Activated CD4-positive, alpha-beta T cell treated with anti-CD3 and anti-CD28 coated beads, Interleukin-2, amount 50 U/mL, for 24 hours (primary cell): ENCODE measurements at regions not wholly inside any gene's neighbourhood (a gene's known extent, or its start where the extent isn't known, plus 50 kb on each side); places are given as distances from the start of the nearest gene placed in this dataset.
"Not testable (repeated sequence)": the region's sequence is repeated elsewhere in the genome, so short reads cannot be mapped to it uniquely, and the experiment has no call there.

ENCODE experiments used
- DNase-seq, 2 donors: peaks; one replicate each; pipeline ENCODE4 v3.0.0-alpha.2; 2020; ENCODE audit warnings: low read depth in 1 of 2, low spot score in 1 of 2

GRCh38 chr6:18586133-18586532 is 199.0 kb downstream of the RNF144B start:
- DNase-seq, result no peak

GRCh38 chr6:18595774-18596530 is 208.8 kb downstream of the RNF144B start:
- peak in 1 of 2 donors; percentile 39 for DNase-seq

- no peak for DNase-seq
Observed at GRCh38 chr6:18596531-18596835, 209.3 kb downstream of the RNF144B start.

DNA sequence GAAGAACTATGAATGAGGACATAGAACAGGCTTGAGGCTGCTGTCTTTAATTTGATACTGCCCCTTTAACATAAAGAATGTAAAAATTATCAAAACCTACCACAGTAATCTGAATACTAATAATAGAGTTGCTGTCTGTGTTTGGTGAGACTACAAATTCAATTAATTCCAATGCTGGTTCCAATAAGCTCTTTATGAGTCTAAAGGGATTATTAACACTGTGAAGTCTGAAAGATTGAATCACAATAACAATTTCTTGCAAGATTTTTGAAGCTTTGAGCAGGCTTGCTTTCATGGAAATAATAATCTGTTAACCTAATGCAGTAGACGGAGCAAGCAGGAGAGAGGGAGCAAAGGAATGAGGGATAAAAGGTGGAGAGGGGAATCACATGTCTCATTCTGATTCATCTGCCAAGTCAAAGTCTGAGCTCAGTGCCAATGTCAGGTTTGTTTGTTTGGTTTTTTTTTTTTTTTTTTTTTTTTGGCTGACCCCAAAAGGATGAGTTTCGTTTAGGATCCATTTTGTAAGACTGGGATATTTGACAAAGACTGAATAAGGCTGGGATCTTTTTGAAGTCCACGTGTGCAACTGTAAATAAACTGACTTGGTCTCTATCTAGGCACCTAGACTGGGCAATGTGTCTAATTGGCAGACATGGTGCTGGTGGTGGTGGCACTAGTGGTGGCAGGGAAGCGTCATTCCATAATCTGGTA is 211.6 kb downstream of the RNF144B start:
- no peak for DNase-seq

GRCh38 chr6:18600255-18600654 is 213.1 kb downstream of the RNF144B start:
- DNase-seq, result no peak

- no peak for DNase-seq
Observed at GRCh38 chr6:18601516-18602020, 214.4 kb downstream of the RNF144B start.

GRCh38 chr6:18602931-18603330 is 215.8 kb downstream of the RNF144B start:
- no peak for DNase-seq

- DNase-seq, result no peak
Observed at GRCh38 chr6:18603361-18603760, 216.2 kb downstream of the RNF144B start.

DNA sequence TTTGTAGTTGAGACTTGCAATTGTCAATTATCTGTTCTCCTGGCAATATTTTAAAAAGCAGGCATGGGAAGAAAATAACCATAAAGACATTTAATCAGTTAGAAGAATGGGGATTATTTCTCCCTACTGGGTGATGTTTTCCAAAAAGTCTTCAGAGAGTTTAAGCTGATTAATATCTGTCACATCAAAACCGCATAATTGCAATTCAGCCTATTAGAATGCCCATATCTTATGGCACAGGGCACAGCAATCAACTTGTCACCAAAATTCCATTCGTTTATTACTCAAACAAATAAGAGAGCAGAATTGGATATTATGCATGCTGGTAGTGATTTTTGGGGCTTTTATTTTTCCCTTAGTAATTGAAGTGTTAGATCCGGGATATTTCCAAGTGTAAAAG is 218.7 kb downstream of the RNF144B start:
- no peak for DNase-seq

DNA sequence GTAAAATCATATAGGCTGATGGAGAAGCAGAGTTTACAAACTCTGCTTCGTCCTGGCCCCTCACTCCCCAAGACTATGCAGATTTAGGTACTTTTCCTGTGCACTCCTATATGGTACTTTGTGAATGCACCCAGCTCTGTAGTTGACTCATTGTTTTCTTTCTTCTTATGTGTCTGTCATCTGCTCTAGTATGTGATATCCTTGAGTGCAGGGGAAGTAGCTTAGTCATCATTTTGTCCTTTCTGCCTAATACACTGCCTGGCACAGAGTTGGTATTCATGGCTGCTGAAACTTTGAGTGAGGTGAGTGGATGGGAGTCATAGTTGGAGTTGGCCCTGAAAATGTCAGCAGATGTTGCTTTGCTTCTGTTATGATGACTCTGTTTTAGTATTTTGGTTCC is 222.6 kb downstream of the RNF144B start:
- DNase-seq, result no peak

- no peak for DNase-seq
Observed at GRCh38 chr6:18613319-18613925, 226.3 kb downstream of the RNF144B start.

- DNase-seq, result no peak
Observed at GRCh38 chr6:18629571-18629970, 242.4 kb downstream of the RNF144B start.

- no peak for DNase-seq
Observed at GRCh38 chr6:18632670-18633410, 245.7 kb downstream of the RNF144B start.

DNA sequence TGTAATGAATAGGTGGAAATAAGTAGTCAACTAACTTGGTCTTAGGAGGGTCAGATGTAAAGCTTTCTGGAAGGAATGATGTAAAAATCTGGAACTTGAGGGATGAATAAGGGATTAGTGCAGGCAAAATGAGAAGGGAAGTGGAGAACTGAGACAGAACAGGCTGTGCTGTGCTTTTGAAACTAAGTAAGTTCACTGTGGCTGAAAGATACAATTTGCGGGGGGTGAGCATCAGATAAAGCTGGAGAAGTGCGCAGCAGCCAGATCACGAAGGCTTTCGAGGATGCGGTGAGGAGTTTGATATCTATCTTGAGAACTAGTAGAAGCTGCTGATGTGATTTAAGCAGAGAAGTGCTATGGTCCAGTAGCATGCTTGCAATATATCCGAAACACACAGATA is 247.8 kb downstream of the RNF144B start:
- DNase-seq, result no peak

GRCh38 chr6:18640134-18640533 is 253.0 kb downstream of the RNF144B start:
- no peak for DNase-seq

GRCh38 chr6:18640754-18641153 is 253.6 kb downstream of the RNF144B start:
- DNase-seq, result no peak

GRCh38 chr6:18654821-18655220 is 267.7 kb downstream of the RNF144B start:
- no peak for DNase-seq

GRCh38 chr6:18656506-18656905 is 269.4 kb downstream of the RNF144B start:
- no peak for DNase-seq

DNA sequence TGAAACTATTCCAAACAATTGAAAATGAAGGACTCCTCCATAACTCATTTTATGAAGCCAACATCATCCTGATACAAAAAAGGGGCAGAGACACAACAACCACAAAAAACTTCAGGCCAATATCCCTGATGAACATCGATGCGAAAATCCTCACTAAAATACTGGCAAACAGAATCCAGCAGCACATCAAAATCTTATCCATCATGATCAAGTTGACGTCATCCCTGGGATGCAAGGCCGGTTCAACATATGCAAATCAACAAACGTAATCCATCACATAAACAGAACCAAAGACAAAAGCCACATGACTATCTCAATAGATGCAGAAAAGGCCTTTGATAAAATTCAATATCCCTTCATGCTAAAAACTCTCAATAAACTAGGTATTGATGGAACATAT is 272.8 kb downstream of the RNF144B start:
- not testable (repeated sequence) for DNase-seq

DNA sequence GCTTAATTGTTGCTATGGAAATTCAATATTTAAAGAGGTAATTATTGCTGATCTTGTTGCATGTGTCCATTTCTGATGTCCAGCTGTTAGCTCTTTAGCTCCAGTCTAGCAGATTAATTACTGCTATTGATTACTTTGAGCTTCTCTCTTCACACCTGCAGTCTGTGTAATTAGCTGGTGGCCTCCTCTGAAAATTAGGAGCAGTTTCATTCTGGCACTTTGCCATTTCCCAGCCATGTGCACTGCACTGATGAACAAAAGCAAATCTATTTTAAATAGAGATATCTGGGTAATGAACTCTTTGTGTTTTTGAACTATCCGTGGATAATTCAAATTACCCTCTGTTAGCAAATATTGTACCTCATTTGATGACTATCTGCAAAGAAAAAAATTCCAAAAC is 275.9 kb downstream of the RNF144B start:
- DNase-seq, result no peak

- DNase-seq, result no peak
Observed at GRCh38 chr6:18664401-18664800, 277.3 kb downstream of the RNF144B start.

- no peak for DNase-seq
Observed at GRCh38 chr6:18667612-18668011, 280.5 kb downstream of the RNF144B start.
